A549 (cell line): ENCODE measurements at regions not wholly inside any gene's neighbourhood (a gene's known extent, or its start where the extent isn't known, plus 50 kb on each side); places are given as distances from the start of the nearest gene placed in this dataset.

Experiments
- ATAC-seq, 2 experiments: fragments of 200-7000 bp in 1 of 2; fragments of >200 bp in 1 of 2; cut with Nextera tagmentation in 1 of 2; cut with Tn5 transposase in 1 of 2; 3 replicates each; pipeline versions ENCODE4 v1.8.0 to v1.9.1; 2018 to 2020; ENCODE audit warnings: mild to moderate bottlenecking in 1 of 2, moderate library complexity in 1 of 2
- CTCF ChIA-PET: fragments of 300-600 bp; sonication (Branson Sonifier 250); formaldehyde crosslinking; extraction: SDS; loops from one replicate; lab custom pipeline; 2021; ENCODE audit warnings: antibody characterized with exemption, inconsistent platforms; lab: Yijun Ruan, JAX
- POLR2A ChIA-PET: fragments of 350-600 bp; formaldehyde crosslinking; extraction: SDS; loops from one replicate; lab custom pipeline; 2021; ENCODE audit warnings: antibody characterized with exemption, inconsistent platforms; lab: Yijun Ruan, JAX
- DNase-seq, 2 experiments: peaks; one replicate each; pipeline versions ENCODE4 v3.0.0 to v3.0.0-alpha.2; 2011 to 2016; ENCODE audit warnings: low read depth in 1 of 2, low spot score in 1 of 2
- FAIRE-seq: peaks from 2 replicates; lab custom pipeline; 2011; peaks lifted over from hg19 to GRCh38; lab: Jason Lieb, UNC
- H3K27ac ChIP-seq, 2 experiments: fragments of >200 bp; sonication (Bioruptor Twin); formaldehyde crosslinking; 3 replicates each; pipeline ENCODE4 v1.5.1; 2016 to 2017
- H3K4me1 ChIP-seq: fragments of >200 bp; sonication (Bioruptor Twin); formaldehyde crosslinking; 3 replicates; pipeline ENCODE4 v1.6.1; 2016
- H3K4me2 ChIP-seq: fragments of >200 bp; sonication (Bioruptor Twin); formaldehyde crosslinking; 3 replicates; pipeline ENCODE4 v1.6.1; 2016
- H3K4me3 ChIP-seq: fragments of >200 bp; sonication (Bioruptor Twin); formaldehyde crosslinking; 3 replicates; pipeline ENCODE4 v1.5.1; 2016
- H3K9me3 ChIP-seq: fragments of >200 bp; sonication (Bioruptor Twin); formaldehyde crosslinking; 3 replicates; pipeline ENCODE4 v1.6.1; 2016
- CBX2 ChIP-seq: fragments of 200-600 bp; sonication (generic); IDR thresholded peaks from 2 replicates; pipeline ENCODE4 v1.6.1; 2016; ENCODE audit warnings: low read depth, mild to moderate bottlenecking, borderline replicate concordance
- CBX8 ChIP-seq: fragments of 200-600 bp; sonication (generic); IDR thresholded peaks from 2 replicates; pipeline ENCODE4 v1.6.1; 2016
- CEBPB ChIP-seq, 2 experiments: fragments of >200 bp in 1 of 2; sonication (Bioruptor Twin) in 1 of 2; formaldehyde crosslinking in 1 of 2; IDR thresholded peaks; 2 replicates each; pipeline ENCODE4 v1.6.1; 2012 to 2016
- EHF ChIP-seq: fragments of 250-450 bp; sonication (Bioruptor Pico); IDR thresholded peaks from 2 replicates; pipeline ENCODE4 v1.5.0; 2020; ENCODE audit warnings: mild to moderate bottlenecking
- EHMT2 ChIP-seq: fragments of 200-600 bp; sonication (generic); IDR thresholded peaks from 2 replicates; pipeline ENCODE4 v1.6.1; 2016; ENCODE audit warnings: antibody characterized with exemption, low read depth, mild to moderate bottlenecking, moderate library complexity
- ESRRA ChIP-seq: fragments of 150-350 bp; IDR thresholded peaks from 2 replicates; pipeline ENCODE4 v1.6.1; 2014; ENCODE audit warnings: mild to moderate bottlenecking, low read length, borderline replicate concordance
- HOXA7 ChIP-seq: fragments of 250-450 bp; sonication (Bioruptor Pico); IDR thresholded peaks from 2 replicates; pipeline ENCODE4 v1.5.0; 2020; ENCODE audit warnings: mild to moderate bottlenecking, moderate library complexity
- HOXB13 ChIP-seq: fragments of 250-450 bp; sonication (Bioruptor Pico); IDR thresholded peaks from 2 replicates; pipeline ENCODE4 v1.5.0; 2020; ENCODE audit warnings: low read depth, mild to moderate bottlenecking, moderate library complexity
- KDM1A ChIP-seq: fragments of 200-600 bp; sonication (generic); IDR thresholded peaks from 2 replicates; pipeline ENCODE4 v1.6.1; 2016; ENCODE audit warnings: low read depth, mild to moderate bottlenecking
- MAZ ChIP-seq: fragments of 150-350 bp; IDR thresholded peaks from 2 replicates; pipeline ENCODE4 v1.6.1; 2014; ENCODE audit warnings: antibody characterized with exemption, low read depth, low read length, borderline replicate concordance
- PHF8 ChIP-seq: fragments of 200-600 bp; sonication (generic); IDR thresholded peaks from 2 replicates; pipeline ENCODE4 v1.6.1; 2016; ENCODE audit warnings: low read depth, mild to moderate bottlenecking, antibody characterized with exemption, moderate library complexity, borderline replicate concordance
- POLR2AphosphoS2 ChIP-seq: conservative IDR thresholded peaks from 2 replicates; pipeline ENCODE4 v1.6.1; 2012; ENCODE audit warnings: low read length, improper control_type of control experiment, inconsistent platforms
- RAD21 ChIP-seq, 2 experiments: fragments of >200 bp in 1 of 2; sonication (Bioruptor Twin) in 1 of 2; formaldehyde crosslinking in 1 of 2; IDR thresholded peaks in 1 of 2; conservative IDR thresholded peaks in 1 of 2; 2 replicates in 1 of 2; 3 replicates in 1 of 2; pipeline ENCODE4 v1.6.1; 2012 to 2018; ENCODE audit warnings: inconsistent platforms in 1 of 2
- RARB ChIP-seq: fragments of 250-450 bp; sonication (Bioruptor Pico); IDR thresholded peaks from 2 replicates; pipeline ENCODE4 v1.8.0; 2021; ENCODE audit warnings: mild to moderate bottlenecking, moderate library complexity
- TFCP2L1 ChIP-seq: fragments of 250-450 bp; sonication (Bioruptor Pico); IDR thresholded peaks from 2 replicates; pipeline ENCODE4 v1.5.0; 2021; ENCODE audit warnings: mild to moderate bottlenecking
- TP53 ChIP-seq: fragments of 250-450 bp; sonication (Bioruptor Pico); IDR thresholded peaks from 2 replicates; pipeline ENCODE4 v1.5.0; 2021; ENCODE audit warnings: mild to moderate bottlenecking, moderate library complexity
- ZFP36 ChIP-seq: fragments of 450-650 bp; IDR thresholded peaks from 2 replicates; pipeline ENCODE4 v1.6.1; 2014; ENCODE audit warnings: borderline replicate concordance; ENCODE audit not compliant: partially characterized antibody
- ZNF302 ChIP-seq: fragments of 250-450 bp; sonication (Bioruptor Pico); IDR thresholded peaks from 2 replicates; pipeline ENCODE4 v1.9.0; 2021; ENCODE audit warnings: inconsistent platforms, mild to moderate bottlenecking, moderate library complexity
- ZSCAN20 ChIP-seq: fragments of 250-450 bp; sonication (Bioruptor Pico); IDR thresholded peaks from 2 replicates; pipeline ENCODE4 v1.8.0; 2022; ENCODE audit warnings: mild to moderate bottlenecking, moderate library complexity
- WGBS: methylation state at CpG from one replicate; pipeline ENCODE4 v1.1.6; 2017; ENCODE audit errors: missing lambda C conversion rate; 5-methylcytosine and 5-hydroxymethylcytosine counted together
- TF ChIP-seq, protein P1 (sequence below): fragments of >200 bp; sonication (Bioruptor Twin); formaldehyde crosslinking; IDR thresholded peaks from 2 replicates; pipeline ENCODE4 v1.6.1; 2016
- TF ChIP-seq, protein P2 (sequence below): IDR thresholded peaks from 2 replicates; pipeline ENCODE4 v1.6.1; 2012

DNA sequence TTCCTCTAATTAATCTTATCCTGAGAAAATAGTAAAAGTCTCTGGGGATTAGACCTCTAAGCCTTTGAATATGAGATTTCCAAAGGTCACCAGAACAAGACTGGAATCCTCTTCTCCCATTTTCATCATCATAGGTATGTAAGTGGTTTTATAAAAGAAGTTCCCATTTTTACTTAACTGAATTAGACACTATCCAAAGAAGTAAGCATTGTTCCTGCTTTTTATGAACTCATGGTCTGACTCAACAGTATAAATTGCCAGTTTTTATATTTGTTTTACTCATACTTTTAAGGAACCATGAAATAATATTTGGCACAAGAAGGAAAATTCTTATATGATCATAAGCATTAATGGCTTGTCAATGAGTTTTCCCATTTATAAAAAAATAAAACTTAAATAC is 167.1 kb upstream of the ADRA1B start:
- H3K4me1 ChIP-seq = peaks cover 8% of the 10 kb centered on the region; the same call in 1 of the 3 replicates
- CTCF ChIA-PET = no interaction called here
- H3K27ac ChIP-seq = no peak overlapping the region
- ATAC-seq = no peak
- 0 out of 3 replicates have a peak, but pooled peaks cover 7% of the 10 kb centered on the region for H3K9me3 ChIP-seq
- POLR2A ChIA-PET = no interaction called here
- TF ChIP-seq, protein P1, sequence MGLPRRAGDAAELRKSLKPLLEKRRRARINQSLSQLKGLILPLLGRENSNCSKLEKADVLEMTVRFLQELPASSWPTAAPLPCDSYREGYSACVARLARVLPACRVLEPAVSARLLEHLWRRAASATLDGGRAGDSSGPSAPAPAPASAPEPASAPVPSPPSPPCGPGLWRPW = no peak
- TF ChIP-seq EHF (CRISPR knock-in tag) (no peak), EHMT2 (no peak), POLR2AphosphoS2 (no peak), KDM1A (no peak), HOXB13 (no peak), TFCP2L1 (no peak)
- no peak for FAIRE-seq
- H3K4me3 ChIP-seq = no peak overlapping the region
- DNase-seq = no peak
- no peak overlapping the region for H3K4me2 ChIP-seq

DNA sequence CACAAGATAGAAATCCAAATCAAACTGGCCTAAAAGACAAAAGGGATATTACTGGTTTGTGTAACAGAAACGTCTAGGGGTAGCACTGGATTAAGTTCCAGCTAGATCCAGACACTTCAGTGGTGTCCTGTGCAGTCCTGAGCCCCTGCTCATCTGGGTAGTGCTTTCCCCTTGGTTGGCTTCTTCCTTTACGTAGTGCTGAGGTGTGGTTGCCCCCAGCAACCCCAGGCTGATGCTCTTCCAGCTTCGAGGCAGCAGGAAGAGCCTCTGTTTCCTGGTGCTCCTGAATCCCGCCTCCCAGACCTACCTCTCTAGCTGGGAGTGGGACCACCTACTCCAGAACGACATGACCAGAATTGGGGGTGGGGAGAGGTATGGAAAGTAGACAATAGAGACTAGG is 166.1 kb upstream of the ADRA1B start:
- POLR2A ChIA-PET = no interaction called here

DNA sequence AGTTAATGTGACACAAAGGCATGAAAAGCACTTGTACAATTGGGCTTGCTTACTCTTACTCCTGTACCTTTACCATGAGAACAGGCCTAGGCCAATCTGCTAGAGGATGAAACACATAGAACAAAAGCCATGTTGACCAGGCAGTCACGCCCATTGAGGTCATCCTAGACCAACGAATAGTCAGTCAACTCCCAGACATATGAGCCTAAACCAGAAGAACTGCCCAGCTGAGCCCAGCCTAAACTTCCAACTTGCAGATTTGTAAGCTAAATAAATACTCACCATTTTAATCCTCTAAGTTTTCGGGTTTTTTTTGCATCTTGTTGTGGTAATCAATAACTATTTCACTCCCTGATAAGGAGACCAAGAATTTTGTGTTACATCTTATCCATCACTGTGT is 164.8 kb upstream of the ADRA1B start:
- TF ChIP-seq HOXA7 (CRISPR knock-in tag) = no peak
- TF ChIP-seq, protein P2, sequence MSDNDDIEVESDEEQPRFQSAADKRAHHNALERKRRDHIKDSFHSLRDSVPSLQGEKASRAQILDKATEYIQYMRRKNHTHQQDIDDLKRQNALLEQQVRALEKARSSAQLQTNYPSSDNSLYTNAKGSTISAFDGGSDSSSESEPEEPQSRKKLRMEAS = no peak
- TF ChIP-seq ZNF302 = no peak
- POLR2A ChIA-PET = no interaction called here
- 66% methylated on average over 3 of the region's 3 CpGs for WGBS
- Histone ChIP-seq H3K9me3 (0 out of 3 replicates have a peak, but pooled peaks cover 7% of the 10 kb centered on the region), H3K4me3 (no peak overlapping the region), H3K4me1 (peaks cover 8% of the 10 kb centered on the region; the same call in 1 of the 3 replicates), H3K27ac (no peak overlapping the region), H3K4me2 (no peak overlapping the region)
- FAIRE-seq (no peak), DNase-seq (no peak), ATAC-seq (no peak)
- CTCF ChIA-PET = no interaction called here

More for the DNA sequence above, 166.1 kb upstream of the ADRA1B start:
- 0 out of 3 replicates have a peak, but pooled peaks cover 7% of the 10 kb centered on the region for H3K9me3 ChIP-seq
- WGBS = 53% methylated on average over 5 of the region's 5 CpGs
- no peak for TF ChIP-seq EHF (CRISPR knock-in tag)
- TF ChIP-seq CBX8 = no peak
- TF ChIP-seq ESRRA = no peak
- TF ChIP-seq MAZ = no peak
- TF ChIP-seq ZNF302 = no peak
- no peak for TF ChIP-seq EHMT2
- no peak for TF ChIP-seq HOXB13
- TF ChIP-seq RARB = no peak
- TF ChIP-seq, all 56 proteins: peak for 0
- no peak for DNase-seq
- H3K4me3 ChIP-seq = no peak overlapping the region
- H3K4me2 ChIP-seq = no peak overlapping the region
- H3K4me1 ChIP-seq = peaks cover 8% of the 10 kb centered on the region; the same call in 1 of the 3 replicates
- CTCF ChIA-PET = no interaction called here
- ATAC-seq = no peak
- no peak overlapping the region for H3K27ac ChIP-seq
- FAIRE-seq = no peak

DNA sequence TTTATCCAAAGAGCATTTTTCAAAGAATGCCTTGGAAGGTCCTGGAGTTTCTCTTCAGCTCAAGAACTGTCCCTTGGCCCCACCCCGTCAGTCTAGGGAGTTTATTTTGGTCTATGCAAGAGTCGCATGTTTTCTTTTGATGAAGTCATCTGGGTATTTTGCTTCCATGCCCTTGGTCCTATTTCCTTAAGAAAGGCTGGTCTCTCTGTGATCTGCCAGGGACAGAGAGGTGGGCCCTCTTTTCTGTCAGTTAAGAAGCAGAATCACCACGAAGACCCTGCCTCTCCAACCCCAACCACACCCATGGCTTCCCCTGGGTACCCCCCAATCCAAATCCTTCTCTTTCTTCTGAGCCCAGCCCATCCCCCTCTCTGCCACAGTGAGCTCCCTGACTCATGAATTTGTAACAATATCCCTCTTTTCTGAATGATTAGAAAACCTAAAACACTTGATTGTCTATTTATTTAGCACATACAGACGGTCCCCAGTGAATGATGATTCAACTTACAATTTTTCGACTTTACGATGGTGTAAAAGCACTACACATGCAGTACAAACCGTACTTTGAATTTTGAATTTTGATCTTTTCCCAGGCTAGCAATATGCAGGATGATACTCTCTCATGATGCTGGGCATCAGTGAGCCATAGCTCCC is 163.5 kb upstream of the ADRA1B start:
- H3K4me3 ChIP-seq = no peak overlapping the region
- H3K4me2 ChIP-seq = no peak overlapping the region
- H3K4me1 ChIP-seq = peaks cover 8% of the 10 kb centered on the region; the same call in 1 of the 3 replicates
- no peak for FAIRE-seq
- ChIA-PET POLR2A (no interaction called here), CTCF (interaction anchor here (1.0 kb wide), 1 partner anchor 61 kb away, joined by 3 read pairs; no protein-coding TSS in a partner anchor)
- WGBS = 47% methylated on average over 7 of the region's 7 CpGs
- no peak overlapping the region for H3K27ac ChIP-seq
- no peak for TF ChIP-seq CEBPB (IDR thresholded peaks at IDR 0.05)
- no peak for TF ChIP-seq PHF8
- no peak for TF ChIP-seq EHMT2
- no peak for TF ChIP-seq EHF (CRISPR knock-in tag)
- no peak for TF ChIP-seq RAD21 (conservative IDR thresholded peaks at IDR 0.05 in 1 of 2, IDR thresholded peaks at IDR 0.05 in 1 of 2)
- no peak for TF ChIP-seq ZFP36
- TF ChIP-seq, protein P2 = no peak
- TF ChIP-seq TP53 (CRISPR knock-in tag) = no peak
- TF ChIP-seq ZSCAN20 (CRISPR knock-in tag) = no peak
- TF ChIP-seq MAZ = no peak
- no peak for TF ChIP-seq TFCP2L1
- no peak for TF ChIP-seq CBX2
- H3K9me3 ChIP-seq = 0 out of 3 replicates have a peak, but pooled peaks cover 7% of the 10 kb centered on the region
- DNase-seq = no peak
- no peak for ATAC-seq
